ENCODE measurements at regions not wholly inside any gene's neighbourhood (a gene's known extent, or its start where the extent isn't known, plus 50 kb on each side); places are given as distances from the start of the nearest gene placed in this dataset.
"Not testable (repeated sequence)": the region's sequence is repeated elsewhere in the genome, so short reads cannot be mapped to it uniquely, and the experiment has no call there.

GRCh38 chr3:152671446-152672319, 163.2 kb upstream of the P2RY1 start:
- FAIRE-seq = no peak

GRCh38 chr3:152672320-152672649, 162.6 kb upstream of the P2RY1 start:
- no peak for FAIRE-seq

DNA sequence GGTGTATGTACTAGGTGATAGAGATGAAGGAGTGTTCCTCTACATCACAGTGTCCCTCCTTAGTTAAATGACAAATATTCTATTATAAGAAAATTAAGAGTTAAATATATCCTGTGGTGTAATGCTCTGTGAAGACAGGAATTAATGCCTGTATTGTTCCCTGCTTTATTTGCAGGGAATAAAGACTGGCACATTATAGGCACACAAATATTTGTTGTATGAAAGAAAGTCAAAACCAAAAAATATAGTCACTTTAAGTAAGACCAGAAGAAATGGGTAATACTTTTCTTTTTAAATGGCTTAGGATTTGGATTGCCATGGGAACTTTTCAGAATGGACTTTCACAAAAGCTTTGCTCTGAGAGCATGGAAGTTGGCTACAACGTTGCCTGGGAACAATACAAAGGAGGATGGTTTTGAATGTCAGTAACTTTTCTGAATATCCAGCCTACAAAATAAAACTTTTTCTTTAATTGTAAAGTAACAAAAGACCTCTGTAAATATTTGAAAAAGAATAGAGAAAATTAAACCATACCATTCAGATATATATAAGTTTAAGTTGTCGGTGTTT, 158.0 kb upstream of the P2RY1 start:
- FAIRE-seq = no peak

GRCh38 chr3:152677491-152677890, 157.4 kb upstream of the P2RY1 start:
- no peak for FAIRE-seq

- FAIRE-seq = no peak
Observed at GRCh38 chr3:152682477-152682876, 152.5 kb upstream of the P2RY1 start.

DNA sequence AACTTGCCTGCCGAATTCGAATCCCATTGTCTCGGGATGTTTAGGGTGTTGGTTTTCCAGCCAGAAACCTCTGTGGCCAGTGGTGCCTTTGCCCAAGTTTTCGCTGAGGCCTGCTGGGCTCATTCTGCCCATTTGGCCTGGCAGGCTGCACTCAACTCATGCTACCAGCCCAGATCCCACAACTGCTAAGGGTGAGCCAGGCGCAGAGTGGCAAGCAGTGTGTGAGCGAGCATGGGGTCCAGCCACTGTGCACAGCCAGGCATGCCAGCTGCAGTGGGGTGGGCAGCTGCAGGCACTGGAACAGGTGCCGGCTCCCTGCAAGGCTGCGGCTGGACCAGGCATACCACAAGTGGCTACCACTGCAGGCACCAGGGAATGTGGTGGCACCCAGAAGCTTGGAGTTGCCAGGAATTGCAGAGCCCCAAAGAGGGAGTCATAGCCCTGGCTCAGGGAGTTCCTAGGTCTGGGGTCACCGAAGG, 151.4 kb upstream of the P2RY1 start:
- no peak for FAIRE-seq

DNA sequence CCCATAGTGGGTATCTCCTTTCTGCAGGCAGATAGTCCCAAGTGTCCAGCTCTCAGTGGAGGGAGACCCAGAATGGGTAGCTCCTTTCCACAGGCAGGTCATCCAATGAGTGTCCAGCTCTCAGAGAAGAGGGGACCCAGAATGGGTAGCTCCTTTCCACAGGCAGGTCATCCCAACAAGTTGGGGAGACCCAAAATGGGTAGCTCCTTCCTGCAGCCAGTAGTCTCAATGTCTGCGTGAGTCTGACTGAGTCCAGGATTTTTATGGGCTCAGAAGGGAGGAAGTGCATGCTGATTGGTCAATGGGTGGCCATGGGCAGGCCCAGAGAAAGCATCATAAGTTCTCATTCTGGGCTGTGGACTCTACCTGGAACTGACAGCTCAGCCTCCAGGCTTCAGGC, 150.7 kb upstream of the P2RY1 start:
- no peak for FAIRE-seq

GRCh38 chr3:152688313-152688712, 146.6 kb upstream of the P2RY1 start:
- no peak for FAIRE-seq

- FAIRE-seq = not testable (repeated sequence)
Observed at GRCh38 chr3:152692326-152692725, 142.6 kb upstream of the P2RY1 start.

DNA sequence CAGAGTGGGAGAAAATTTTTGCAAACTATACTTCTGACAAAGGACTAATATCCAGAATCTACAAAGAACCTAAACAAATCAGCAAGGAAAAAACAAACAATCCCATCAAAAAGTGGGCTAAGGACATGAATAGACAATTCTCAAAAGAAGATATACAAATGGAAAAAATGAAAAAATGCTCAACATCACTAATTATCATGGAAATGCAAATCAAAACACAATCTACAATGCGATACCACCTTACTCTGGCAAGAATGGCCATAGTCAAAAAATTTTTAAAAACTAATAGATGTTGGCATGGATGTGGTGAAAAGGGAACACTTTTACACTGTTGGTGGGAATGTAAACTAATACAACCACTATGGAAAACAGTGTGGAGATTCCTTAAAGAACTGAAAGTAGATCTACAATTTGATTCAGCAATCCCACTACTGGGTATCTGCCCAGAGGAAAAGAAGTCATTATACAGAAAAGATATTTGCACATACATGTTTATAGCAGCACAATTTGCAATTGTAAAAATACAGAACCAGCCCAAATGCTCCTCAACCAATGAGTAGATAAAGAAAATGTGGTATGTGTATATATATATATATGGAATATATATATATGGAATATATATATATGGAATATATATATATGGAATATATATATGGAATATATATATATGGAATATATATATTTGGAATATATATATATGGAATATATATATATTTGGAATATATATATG, 141.2 kb upstream of the P2RY1 start:
- peak; percentile 100 for FAIRE-seq

DNA sequence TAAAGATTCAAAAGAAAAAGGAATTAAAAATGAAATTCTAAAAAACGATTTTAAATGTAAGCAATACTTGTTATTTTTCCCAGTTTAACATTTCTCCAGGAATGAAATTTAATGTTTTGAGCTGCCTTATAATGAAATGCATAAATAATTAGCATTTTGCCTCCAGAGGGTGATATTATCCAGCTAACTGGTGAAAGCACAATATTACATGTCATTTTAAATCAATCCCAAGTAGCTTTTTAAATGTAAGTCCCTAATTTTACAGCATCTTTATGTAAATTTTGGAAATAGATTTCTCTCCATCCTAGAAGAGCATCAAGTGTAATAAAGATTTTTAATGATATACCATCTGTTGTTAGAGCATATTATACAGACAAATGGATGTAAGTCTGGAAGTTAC, 139.1 kb upstream of the P2RY1 start:
- FAIRE-seq = no peak

- FAIRE-seq = no peak
Observed at GRCh38 chr3:152696962-152697361, 138.0 kb upstream of the P2RY1 start.

DNA sequence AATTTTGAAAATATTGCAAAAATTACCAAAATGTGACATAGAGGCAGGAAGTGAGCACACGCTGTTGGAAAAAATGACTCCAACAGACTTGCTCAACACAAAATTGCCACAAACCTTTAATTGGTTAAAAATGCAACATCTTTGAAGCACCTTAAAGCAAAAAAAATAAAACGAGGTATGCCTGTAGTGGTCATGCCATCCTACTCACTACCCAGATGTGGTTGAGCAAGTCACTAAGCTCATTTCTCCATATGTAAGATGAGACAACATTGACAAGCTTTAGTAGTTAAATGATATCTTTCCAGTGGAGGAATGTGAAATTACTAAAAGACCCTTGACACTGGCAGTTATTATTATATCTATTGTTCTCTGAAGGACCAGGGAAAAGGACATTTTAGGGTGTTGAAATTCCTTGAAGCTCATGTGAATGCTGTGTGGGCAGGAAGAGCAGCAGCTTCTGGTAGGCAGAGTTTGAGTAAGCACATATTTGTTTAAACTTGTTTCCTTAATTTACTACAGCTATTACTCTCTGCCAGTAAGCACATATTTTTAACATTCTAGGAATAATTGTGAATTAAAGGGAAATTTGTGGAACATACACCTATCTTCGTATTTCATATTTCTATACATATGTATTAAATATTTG, 131.6 kb upstream of the P2RY1 start:
- FAIRE-seq = no peak

DNA sequence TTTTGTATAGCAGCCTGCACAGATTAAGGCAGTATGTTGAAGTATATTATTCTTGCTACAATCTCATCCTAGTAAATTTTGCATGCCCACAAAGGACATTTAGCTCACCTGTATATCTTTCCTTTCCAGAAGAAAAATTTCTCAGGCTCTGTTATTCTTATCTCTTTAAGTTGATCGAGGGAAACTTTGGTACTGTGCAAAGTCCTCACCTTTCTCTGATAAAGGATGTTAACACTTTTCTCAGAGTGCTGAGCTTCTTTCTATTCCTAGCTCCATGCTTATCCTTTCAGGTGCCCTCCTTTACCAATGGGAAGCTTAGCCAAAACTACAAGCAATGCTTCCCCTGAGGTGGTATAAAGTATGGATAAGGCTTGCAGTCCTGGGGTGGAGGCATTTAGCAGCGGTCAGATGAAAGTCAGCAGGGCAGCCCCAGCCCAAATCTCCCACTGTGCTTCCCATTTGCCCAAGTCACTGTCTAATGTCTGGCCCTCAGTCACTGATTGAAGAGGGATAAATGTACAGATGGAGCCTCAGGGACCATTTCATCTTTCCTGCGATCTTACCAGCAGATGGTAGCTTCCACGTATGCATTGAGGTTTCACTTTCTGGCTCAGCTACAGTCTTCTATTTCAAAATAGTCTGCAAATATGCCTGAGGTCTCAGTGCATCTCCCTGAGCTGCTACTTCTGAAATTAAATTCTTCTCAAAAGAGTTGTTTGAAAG, 127.8 kb upstream of the P2RY1 start:
- FAIRE-seq = no peak

- FAIRE-seq = no peak
Observed at GRCh38 chr3:152709659-152710058, 125.3 kb upstream of the P2RY1 start.

- no peak for FAIRE-seq
Observed at GRCh38 chr3:152710549-152710948, 124.4 kb upstream of the P2RY1 start.

DNA sequence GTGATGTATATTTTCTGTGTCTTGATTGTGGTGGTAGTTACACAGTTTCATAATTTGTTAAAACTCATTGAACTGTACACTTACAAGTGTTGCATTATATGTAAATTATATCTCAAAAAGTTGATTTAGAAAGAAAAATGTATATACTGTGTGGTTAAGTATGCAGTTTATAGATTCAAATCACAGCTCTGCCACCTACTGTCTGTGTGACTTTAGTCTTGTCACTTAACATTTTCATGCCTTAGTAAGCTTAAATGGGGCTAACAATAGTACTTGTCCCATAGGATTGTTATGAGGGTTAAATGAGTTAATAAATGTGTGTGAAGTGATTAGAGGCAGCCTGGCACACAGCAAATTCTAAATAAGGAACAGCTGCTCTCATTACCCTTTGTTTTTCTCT, 120.9 kb upstream of the P2RY1 start:
- FAIRE-seq = no peak

DNA sequence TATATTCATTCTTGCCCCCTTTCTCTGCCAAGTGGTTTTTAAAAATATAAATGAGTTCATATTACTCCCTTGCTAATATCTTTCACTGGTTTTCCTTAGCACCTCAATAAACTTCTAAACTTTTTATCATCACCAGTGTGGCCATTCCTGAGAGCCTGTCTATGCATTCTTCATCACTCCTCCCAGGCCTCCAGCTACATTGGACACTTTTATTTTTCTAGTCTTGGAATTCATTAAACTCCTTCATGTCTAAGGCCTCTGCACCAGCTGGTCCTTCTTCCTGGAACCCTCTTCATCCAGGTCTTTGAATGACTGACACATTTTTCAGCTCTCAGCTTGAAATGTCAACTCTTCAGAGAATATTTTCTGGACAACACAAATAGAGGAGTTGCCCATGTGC, 120.4 kb upstream of the P2RY1 start:
- FAIRE-seq = no peak

DNA sequence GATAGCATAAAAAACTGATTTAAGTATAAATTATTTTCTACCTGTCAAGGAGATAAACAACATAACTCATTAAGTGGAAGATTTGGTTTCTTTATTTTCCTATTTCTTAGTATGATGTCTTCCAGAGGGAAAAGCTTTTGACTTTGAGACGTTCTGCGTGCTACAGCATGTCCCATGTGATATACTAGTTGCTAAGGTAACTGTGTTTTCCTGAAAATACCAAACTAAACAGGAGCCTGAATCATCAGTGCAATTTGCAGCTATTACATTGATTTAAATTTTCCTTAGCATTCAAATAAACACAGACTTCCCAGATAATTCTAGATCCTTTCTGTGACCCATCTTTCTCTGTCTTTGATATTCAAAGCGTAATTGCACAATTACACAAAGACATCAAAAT, 117.7 kb upstream of the P2RY1 start:
- FAIRE-seq = no peak

GRCh38 chr3:152718810-152719209, 116.1 kb upstream of the P2RY1 start:
- FAIRE-seq = no peak

DNA sequence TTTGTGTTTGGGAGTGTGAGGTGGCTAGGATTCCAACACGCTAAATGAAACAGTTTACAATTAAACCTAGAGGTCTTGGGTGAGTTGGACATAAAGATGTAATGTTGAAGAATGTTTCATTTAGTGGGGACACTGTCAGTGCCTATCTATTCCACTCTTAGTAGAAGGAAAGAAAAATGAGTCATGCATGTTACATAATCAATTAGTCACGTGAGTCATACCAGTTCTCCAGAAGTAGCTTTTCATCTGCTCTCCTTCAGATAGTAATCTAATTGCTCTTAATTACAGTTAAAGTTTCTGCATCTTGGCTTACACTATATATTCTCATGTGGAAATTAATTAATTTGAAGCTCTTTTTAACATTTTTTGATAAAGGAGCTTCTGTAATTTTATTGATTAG, 115.7 kb upstream of the P2RY1 start:
- FAIRE-seq = no peak

GRCh38 chr3:152720951-152721718, 113.8 kb upstream of the P2RY1 start:
- FAIRE-seq = no peak
